Right lobe of liver (tissue), 4 donors: ENCODE measurements at regions not wholly inside any gene's neighbourhood (a gene's known extent, or its start where the extent isn't known, plus 50 kb on each side); places are given as distances from the start of the nearest gene placed in this dataset.

Experiments
- CTCF ChIP-seq, 4 donors: fragments of 200-600 bp in 3 of 4; fragments of 450-650 bp in 1 of 4; IDR thresholded peaks; one replicate each; pipeline versions ENCODE4 v1.5.1 to v1.8.0; 2016 to 2022; ENCODE audit warnings: antibody characterized with exemption in 4 of 4, mild to moderate bottlenecking in 2 of 4
- POLR2A ChIP-seq: fragments of 450-650 bp; IDR thresholded peaks from one replicate; pipeline ENCODE4 v1.6.1; 2017; ENCODE audit warnings: antibody characterized with exemption, mild to moderate bottlenecking
- donor health status: DM: no; HTN: no; CAD: no.
- donor health status: DM: no; HTN: no; CAD: no.
- donor health status: DM: no; HTN: yes; CAD: no.

GRCh38 chr16:76824791-76825190, 366.2 kb upstream of the MON1B start:
- no peak for TF ChIP-seq CTCF (IDR thresholded peaks at IDR 0.05)
- TF ChIP-seq POLR2A = no peak
